Neural crest cell (in vitro differentiated cells): ENCODE measurements at regions not wholly inside any gene's neighbourhood (a gene's known extent, or its start where the extent isn't known, plus 50 kb on each side); places are given as distances from the start of the nearest gene placed in this dataset.

Experiments used
- DNase-seq: peaks from one replicate; pipeline ENCODE4 v3.0.0; 2021; ENCODE audit warnings: low read depth, mixed read lengths, low spot score
- H3K27ac Mint-ChIP-seq: one replicate; pipeline ENCODE4 v1.8.0; 2021; ENCODE audit warnings: mild to moderate bottlenecking, mixed read lengths; ENCODE audit not compliant: unreplicated experiment
- H3K27me3 Mint-ChIP-seq: 2 replicates; pipeline ENCODE4 v1.8.0; 2021; ENCODE audit warnings: low read depth, mild to moderate bottlenecking, mixed read lengths
- H3K36me3 Mint-ChIP-seq: 2 replicates; pipeline ENCODE4 v1.8.0; 2021; ENCODE audit warnings: low read depth, mild to moderate bottlenecking, mixed read lengths
- H3K4me1 Mint-ChIP-seq: 2 replicates; pipeline ENCODE4 v1.8.0; 2021; ENCODE audit warnings: mixed read lengths
- H3K4me3 Mint-ChIP-seq: one replicate; pipeline ENCODE4 v1.8.0; 2021; ENCODE audit warnings: mild to moderate bottlenecking, mixed read lengths
- H3K9me3 Mint-ChIP-seq: 2 replicates; pipeline ENCODE4 v1.8.0; 2021; ENCODE audit warnings: mixed read lengths
- CTCF ChIP-seq: fragments of 200-600 bp; sonication (generic); conservative IDR thresholded peaks from 2 replicates; pipeline ENCODE4 v1.5.0; 2021; ENCODE audit warnings: antibody characterized with exemption, mild to moderate bottlenecking

GRCh38 chr2:12217175-12217574 lies 470.7 kb downstream of the LPIN1 start:
- H3K4me1 Mint-ChIP-seq = peaks cover 13% of the 10 kb centered on the region
- H3K4me3 Mint-ChIP-seq = no peak overlapping the region
- peaks cover 2% of the 10 kb centered on the region for H3K9me3 Mint-ChIP-seq
- no peak for DNase-seq
- no peak overlapping the region for H3K27ac Mint-ChIP-seq
- H3K27me3 Mint-ChIP-seq = no peaks in the 10 kb centered on the region
- TF ChIP-seq CTCF = no peak
- H3K36me3 Mint-ChIP-seq = peaks cover 3% of the 10 kb centered on the region

- Mint-ChIP-seq H3K4me1 (peaks cover 4% of the 10 kb centered on the region), H3K27ac (no peak overlapping the region), H3K27me3 (no peaks in the 10 kb centered on the region), H3K36me3 (peaks cover 6% of the 10 kb centered on the region), H3K4me3 (no peak overlapping the region), H3K9me3 (peaks cover 14% of the 10 kb centered on the region)
- no peak for TF ChIP-seq CTCF
- DNase-seq = no peak
These were observed 473.3 kb downstream of the LPIN1 start for GRCh38 chr2:12219761-12220160.

- TF ChIP-seq CTCF = no peak
- Mint-ChIP-seq H3K27ac (no peak overlapping the region), H3K27me3 (no peaks in the 10 kb centered on the region), H3K4me3 (no peak overlapping the region), H3K9me3 (peaks cover 18% of the 10 kb centered on the region), H3K36me3 (peaks cover 8% of the 10 kb centered on the region), H3K4me1 (peaks cover 4% of the 10 kb centered on the region)
- no peak for DNase-seq
These were observed 475.2 kb downstream of the LPIN1 start for GRCh38 chr2:12221584-12221983.

GRCh38 chr2:12222554-12222953 lies 476.1 kb downstream of the LPIN1 start:
- no peaks in the 10 kb centered on the region for H3K27me3 Mint-ChIP-seq
- no peak overlapping the region for H3K27ac Mint-ChIP-seq
- H3K9me3 Mint-ChIP-seq = peaks cover 18% of the 10 kb centered on the region
- TF ChIP-seq CTCF = no peak
- H3K4me1 Mint-ChIP-seq = peaks cover 4% of the 10 kb centered on the region
- H3K4me3 Mint-ChIP-seq = no peak overlapping the region
- DNase-seq = no peak
- H3K36me3 Mint-ChIP-seq = peaks cover 8% of the 10 kb centered on the region

GRCh38 chr2:12223732-12224131 lies 477.3 kb downstream of the LPIN1 start:
- no peak for TF ChIP-seq CTCF
- no peak for DNase-seq
- peaks cover 8% of the 10 kb centered on the region for H3K36me3 Mint-ChIP-seq
- no peak overlapping the region for H3K4me3 Mint-ChIP-seq
- no peaks in the 10 kb centered on the region for H3K27me3 Mint-ChIP-seq
- peaks cover 21% of the 10 kb centered on the region for H3K9me3 Mint-ChIP-seq
- no peak overlapping the region for H3K27ac Mint-ChIP-seq
- H3K4me1 Mint-ChIP-seq = no peaks in the 10 kb centered on the region

- H3K27ac Mint-ChIP-seq = no peak overlapping the region
- H3K4me3 Mint-ChIP-seq = no peak overlapping the region
- peaks cover 8% of the 10 kb centered on the region for H3K36me3 Mint-ChIP-seq
- TF ChIP-seq CTCF = no peak
- H3K4me1 Mint-ChIP-seq = no peaks in the 10 kb centered on the region
- no peak for DNase-seq
- H3K9me3 Mint-ChIP-seq = peaks cover 23% of the 10 kb centered on the region
- H3K27me3 Mint-ChIP-seq = no peaks in the 10 kb centered on the region
These were observed 480.2 kb downstream of the LPIN1 start for GRCh38 chr2:12226653-12227052.
